ENCODE measurements at regions not wholly inside any gene's neighbourhood (a gene's known extent, or its start where the extent isn't known, plus 50 kb on each side); places are given as distances from the start of the nearest gene placed in this dataset.
"Not testable (repeated sequence)": the region's sequence is repeated elsewhere in the genome, so short reads cannot be mapped to it uniquely, and the experiment has no call there.

DNA sequence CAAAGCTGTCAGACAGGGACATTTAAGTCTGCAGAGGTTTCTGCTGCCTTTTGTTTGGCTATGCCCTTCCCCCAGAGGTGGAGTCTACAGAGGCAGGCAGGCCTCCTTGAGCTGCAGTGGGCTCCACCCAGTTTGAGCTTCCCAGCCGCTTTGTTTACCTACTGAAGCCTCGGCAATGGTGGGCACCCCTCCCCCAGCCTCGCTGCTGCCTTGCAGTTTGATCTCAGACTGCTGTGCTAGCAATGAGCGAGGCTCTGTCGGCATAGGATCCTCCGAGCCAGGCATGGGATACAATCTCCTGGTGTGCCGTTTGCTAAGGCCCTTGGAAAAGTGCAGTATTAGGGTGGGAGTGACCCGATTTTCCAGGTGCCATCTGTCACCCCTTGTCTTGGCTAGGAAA is 149.4 kb upstream of the PGRMC2 start:
- TF ChIP-seq RAD21 (IDR thresholded peaks at IDR 0.05; ENCODE audit: low read length); CTCF (conservative IDR thresholded peaks at IDR 0.05; ENCODE audit: low read depth, low read length); POLR2A (IDR thresholded peaks at IDR 0.05; ENCODE audit: low read depth, low read length); ELK1 (IDR thresholded peaks at IDR 0.05; ENCODE audit: borderline replicate concordance, low read depth, low read length); MXI1 (IDR thresholded peaks at IDR 0.05; ENCODE audit: borderline replicate concordance, low read depth, low read length); RFX5 (IDR thresholded peaks at IDR 0.05; ENCODE audit: low read depth, low read length); MAZ (IDR thresholded peaks at IDR 0.05; ENCODE audit: borderline replicate concordance, low read depth, low read length); RCOR1 (IDR thresholded peaks at IDR 0.05; ENCODE audit: insufficient replicate concordance, low read length); FOS (IDR thresholded peaks at IDR 0.05; ENCODE audit: low read depth, low read length); SMC3 (IDR thresholded peaks at IDR 0.05; ENCODE audit: low read depth, low read length); CEBPB (IDR thresholded peaks at IDR 0.05; ENCODE audit: low read depth, low read length): not testable (repeated sequence)
- TF ChIP-seq, protein P1, sequence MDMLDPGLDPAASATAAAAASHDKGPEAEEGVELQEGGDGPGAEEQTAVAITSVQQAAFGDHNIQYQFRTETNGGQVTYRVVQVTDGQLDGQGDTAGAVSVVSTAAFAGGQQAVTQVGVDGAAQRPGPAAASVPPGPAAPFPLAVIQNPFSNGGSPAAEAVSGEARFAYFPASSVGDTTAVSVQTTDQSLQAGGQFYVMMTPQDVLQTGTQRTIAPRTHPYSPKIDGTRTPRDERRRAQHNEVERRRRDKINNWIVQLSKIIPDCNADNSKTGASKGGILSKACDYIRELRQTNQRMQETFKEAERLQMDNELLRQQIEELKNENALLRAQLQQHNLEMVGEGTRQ (IDR thresholded peaks at IDR 0.05; ENCODE audit: low read depth, low read length) = not testable (repeated sequence)

Data from IMR-90 (cell line).